Mesenchymal stem cell (in vitro differentiated cells and primary cell): ENCODE measurements at regions not wholly inside any gene's neighbourhood (a gene's known extent, or its start where the extent isn't known, plus 50 kb on each side); places are given as distances from the start of the nearest gene placed in this dataset.
A peak's percentile ranks its signal among the peaks of the same experiment; 100 is the strongest.

ENCODE experiments used
- DNase-seq: peaks from one replicate; pipeline ENCODE4 v3.0.0-alpha.2; 2013
- H2AFZ ChIP-seq: one replicate; pipeline ENCODE4 v1.6.1; 2013; ENCODE audit warnings: low read depth, mild to moderate bottlenecking, control low read depth, inconsistent platforms, low read length, moderate library complexity
- H2AK5ac ChIP-seq: 2 replicates; pipeline ENCODE4 v1.6.1; 2013; ENCODE audit warnings: low read length, moderate library complexity, mild to moderate bottlenecking, inconsistent platforms; ENCODE audit not compliant: severe bottlenecking
- H2BK120ac ChIP-seq: one replicate; pipeline ENCODE4 v1.6.1; 2013; ENCODE audit warnings: low read depth, mild to moderate bottlenecking, inconsistent platforms, low read length, moderate library complexity
- H2BK12ac ChIP-seq, 2 experiments: one replicate each; pipeline ENCODE4 v1.6.1; 2013; ENCODE audit warnings: inconsistent platforms in 2 of 2, low read length in 2 of 2, mild to moderate bottlenecking in 2 of 2, moderate library complexity in 2 of 2, control low read depth in 1 of 2
- H2BK15ac ChIP-seq: one replicate; pipeline ENCODE4 v1.6.1; 2013; ENCODE audit warnings: mild to moderate bottlenecking, low read depth, inconsistent platforms; ENCODE audit not compliant: poor library complexity, severe bottlenecking
- H2BK5ac ChIP-seq: 2 replicates; pipeline ENCODE4 v1.6.1; 2013; ENCODE audit warnings: low read depth, mild to moderate bottlenecking, low read length, control low read depth, inconsistent platforms; ENCODE audit not compliant: poor library complexity, severe bottlenecking
- H3K14ac ChIP-seq, 2 experiments: one replicate each; pipeline ENCODE4 v1.6.1; 2013; ENCODE audit warnings: inconsistent platforms in 2 of 2, low read length in 2 of 2, control low read depth in 1 of 2, mild to moderate bottlenecking in 1 of 2, moderate library complexity in 1 of 2
- H3K18ac ChIP-seq, 2 experiments: one replicate each; pipeline ENCODE4 v1.6.1; 2013; ENCODE audit warnings: inconsistent platforms in 2 of 2, low read length in 2 of 2, control low read depth in 1 of 2, low read depth in 1 of 2, mild to moderate bottlenecking in 1 of 2
- H3K23ac ChIP-seq, 2 experiments: one replicate each; pipeline ENCODE4 v1.6.1; 2013; ENCODE audit warnings: inconsistent platforms in 2 of 2, low read length in 2 of 2, mild to moderate bottlenecking in 2 of 2, moderate library complexity in 2 of 2, control low read depth in 1 of 2
- H3K27ac ChIP-seq: 2 replicates; pipeline ENCODE4 v1.5.1; 2013; ENCODE audit warnings: mild to moderate bottlenecking, moderate library complexity, low read length, control low read depth, inconsistent platforms; ENCODE audit not compliant: poor library complexity, severe bottlenecking
- H3K27me3 ChIP-seq, 2 experiments: 2 replicates each; pipeline versions ENCODE4 v1.6.1 to v1.7.0; 2013; ENCODE audit warnings: low read length in 2 of 2, mild to moderate bottlenecking in 2 of 2, moderate library complexity in 2 of 2, control low read depth in 1 of 2, inconsistent platforms in 1 of 2; ENCODE audit not compliant: control insufficient read depth in 1 of 2, insufficient read depth in 1 of 2
- H3K36me3 ChIP-seq, 2 experiments: 2 replicates each; pipeline versions ENCODE4 v1.6.1 to v1.7.0; 2013; ENCODE audit warnings: low read length in 2 of 2, control low read depth in 1 of 2, inconsistent platforms in 1 of 2, low read depth in 1 of 2, mild to moderate bottlenecking in 1 of 2; ENCODE audit not compliant: insufficient read depth in 2 of 2, control insufficient read depth in 1 of 2
- H3K4ac ChIP-seq, 2 experiments: one replicate each; pipeline ENCODE4 v1.6.1; 2013; ENCODE audit warnings: inconsistent platforms in 2 of 2, low read length in 2 of 2, mild to moderate bottlenecking in 2 of 2, moderate library complexity in 2 of 2, control low read depth in 1 of 2, low read depth in 1 of 2
- H3K4me1 ChIP-seq: 2 replicates; pipeline ENCODE4 v1.6.1; 2013; ENCODE audit warnings: low read depth, low read length, control low read depth; ENCODE audit not compliant: control insufficient read depth, insufficient read depth
- H3K4me2 ChIP-seq: 2 replicates; pipeline ENCODE4 v1.6.1; 2013; ENCODE audit warnings: low read length, mild to moderate bottlenecking, inconsistent platforms; ENCODE audit not compliant: poor library complexity, severe bottlenecking
- H3K4me3 ChIP-seq, 2 experiments: 2 replicates each; pipeline versions ENCODE4 v1.5.1 to v1.7.0; 2013; ENCODE audit warnings: low read length in 2 of 2, mild to moderate bottlenecking in 2 of 2, control low read depth in 1 of 2, low read depth in 1 of 2; ENCODE audit not compliant: insufficient read depth in 1 of 2
- H3K79me1 ChIP-seq: replicated peaks from 2 replicates; pipeline ENCODE4 v1.6.1; 2013; ENCODE audit warnings: mild to moderate bottlenecking, control low read depth, low read length, inconsistent platforms; ENCODE audit not compliant: poor library complexity, severe bottlenecking
- H3K9ac ChIP-seq: 2 replicates; pipeline ENCODE4 v1.7.0; 2013; ENCODE audit warnings: mild to moderate bottlenecking, low read length, moderate library complexity
- H3K9me3 ChIP-seq: 2 replicates; pipeline ENCODE4 v1.7.0; 2013; ENCODE audit warnings: mild to moderate bottlenecking, low read length; ENCODE audit not compliant: control insufficient read depth
- H4K8ac ChIP-seq: one replicate; pipeline ENCODE4 v1.6.1; 2013; ENCODE audit warnings: inconsistent platforms, mild to moderate bottlenecking, low read length, moderate library complexity
- H4K91ac ChIP-seq: one replicate; pipeline ENCODE4 v1.6.1; 2013; ENCODE audit warnings: mild to moderate bottlenecking, low read length, inconsistent platforms
- WGBS: methylation state at CpG from one replicate; pipeline ENCODE4 v1.1.7; 2013; ENCODE audit warnings: mixed read lengths; 5-methylcytosine and 5-hydroxymethylcytosine counted together

DNA sequence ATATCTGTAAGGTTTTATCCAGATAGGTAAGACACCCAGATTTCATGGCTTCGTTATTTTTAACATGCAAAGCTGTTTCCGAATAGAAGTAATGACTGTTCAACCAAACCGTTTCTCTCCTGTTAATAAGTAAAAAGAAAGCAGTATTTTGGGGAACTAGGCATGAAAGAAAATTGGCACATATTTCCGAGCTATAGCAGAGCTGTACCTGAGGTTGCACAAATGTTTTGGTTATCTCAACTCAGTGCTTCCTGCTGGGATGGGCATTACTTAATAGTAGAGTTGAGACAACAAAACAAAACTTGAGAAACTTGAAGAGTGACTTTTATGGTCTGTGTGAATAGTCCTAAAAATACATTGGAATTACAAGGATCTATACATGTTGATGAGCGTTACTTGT is 564.3 kb upstream of the SORCS1 start:
- Histone ChIP-seq H3K4me1 (no peaks in the 10 kb centered on the region), H4K91ac (no peak overlapping the region), H4K8ac (no peak overlapping the region), H2AFZ (no peak overlapping the region), H2BK120ac (no peak overlapping the region), H2BK5ac (no peak overlapping the region), H2BK12ac (no peak overlapping the region), H3K79me1 (no peaks in the 10 kb centered on the region), H3K14ac (no peak overlapping the region), H3K4me2 (no peak overlapping the region), H3K27ac (no peak overlapping the region), H3K9ac (no peak overlapping the region), H2AK5ac (no peak overlapping the region), H3K4ac (no peak overlapping the region), H3K4me3 (no peak overlapping the region), H2BK15ac (no peak overlapping the region), H3K9me3 (no peaks in the 10 kb centered on the region), H3K36me3 (no peaks in the 10 kb centered on the region), H3K23ac (no peak overlapping the region), H3K27me3 (no peaks in the 10 kb centered on the region), H3K18ac (no peak overlapping the region)
- 86% methylated on average over 4 of the region's 5 CpGs for WGBS
- DNase-seq: no peak

DNA sequence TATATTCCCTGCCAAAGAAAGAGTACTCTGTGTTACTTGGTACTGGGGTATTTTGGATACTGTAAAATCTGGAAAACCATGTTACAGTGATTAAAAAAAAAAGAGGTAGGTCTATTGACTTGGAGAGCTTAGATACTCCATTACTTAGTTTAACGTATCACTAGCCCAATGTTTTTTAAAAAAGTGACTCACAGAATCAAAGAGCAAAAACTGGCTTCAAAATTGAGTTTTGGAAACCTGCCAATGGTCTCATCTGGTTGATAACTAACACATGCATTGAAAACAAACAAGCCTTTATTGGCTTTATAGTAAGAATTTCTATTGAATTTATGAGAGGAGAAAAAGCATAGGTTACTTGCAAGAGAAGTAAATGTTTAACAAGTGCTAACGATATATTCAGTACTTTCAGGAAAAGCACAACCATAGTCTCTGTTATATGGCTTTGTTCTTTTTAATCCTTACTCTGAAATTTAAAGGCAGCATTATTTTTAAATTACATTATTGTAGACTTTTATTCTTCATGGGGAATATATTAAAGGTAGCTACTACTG is 563.3 kb upstream of the SORCS1 start:
- Histone ChIP-seq H3K27me3 (no peaks in the 10 kb centered on the region), H3K79me1 (no peaks in the 10 kb centered on the region), H2AK5ac (no peak overlapping the region), H3K4me2 (no peak overlapping the region), H3K23ac (no peak overlapping the region), H2AFZ (no peak overlapping the region), H3K27ac (no peak overlapping the region), H4K91ac (no peak overlapping the region), H3K4me1 (no peaks in the 10 kb centered on the region), H3K4me3 (no peak overlapping the region), H2BK12ac (no peak overlapping the region), H2BK15ac (no peak overlapping the region), H4K8ac (no peak overlapping the region), H3K9ac (no peak overlapping the region), H2BK120ac (no peak overlapping the region), H3K18ac (no peak overlapping the region), H3K9me3 (no peaks in the 10 kb centered on the region), H3K14ac (no peak overlapping the region), H2BK5ac (no peak overlapping the region), H3K36me3 (no peaks in the 10 kb centered on the region), H3K4ac (no peak overlapping the region)
- WGBS: 67% methylated on average over 1 of the region's 2 CpGs
- DNase-seq: peak; percentile 15

DNA sequence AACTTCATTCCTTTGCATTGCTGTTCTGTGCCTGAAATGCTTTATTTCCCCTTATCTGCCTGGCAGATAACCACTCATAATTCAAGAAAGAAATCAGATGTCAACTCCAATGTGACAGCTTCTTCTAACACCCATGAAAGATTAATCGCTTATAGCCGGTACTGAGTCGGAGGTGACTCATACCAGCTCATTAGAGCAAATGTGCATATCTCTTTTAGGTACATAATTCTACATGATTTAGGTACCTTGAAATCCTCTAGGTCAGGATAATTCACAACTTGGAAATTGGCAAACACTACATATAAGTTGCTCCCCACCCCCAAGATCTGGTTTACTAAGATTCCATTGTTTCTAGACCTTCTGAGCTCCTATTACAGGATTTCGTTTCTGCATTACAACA is 554.4 kb upstream of the SORCS1 start:
- no peak overlapping the region for H2BK15ac ChIP-seq
- H3K36me3 ChIP-seq: no peaks in the 10 kb centered on the region
- H3K18ac ChIP-seq: no peak overlapping the region
- no peak overlapping the region for H3K4me2 ChIP-seq
- no peak overlapping the region for H3K27ac ChIP-seq
- H4K8ac ChIP-seq: no peak overlapping the region
- no peaks in the 10 kb centered on the region for H3K4me1 ChIP-seq
- no peak overlapping the region for H3K4me3 ChIP-seq
- H3K23ac ChIP-seq: no peak overlapping the region
- no peak overlapping the region for H3K9ac ChIP-seq
- no peak overlapping the region for H3K4ac ChIP-seq
- no peak overlapping the region for H3K14ac ChIP-seq
- no peak overlapping the region for H4K91ac ChIP-seq
- H3K9me3 ChIP-seq: no peaks in the 10 kb centered on the region
- H2BK5ac ChIP-seq: no peak overlapping the region
- H2AK5ac ChIP-seq: no peak overlapping the region
- no peak overlapping the region for H2BK12ac ChIP-seq
- DNase-seq: no peak
- H3K79me1 ChIP-seq: no peaks in the 10 kb centered on the region
- no peaks in the 10 kb centered on the region for H3K27me3 ChIP-seq
- H2BK120ac ChIP-seq: no peak overlapping the region
- WGBS: 73% methylated on average over 3 of the region's 4 CpGs
- H2AFZ ChIP-seq: no peak overlapping the region

DNA sequence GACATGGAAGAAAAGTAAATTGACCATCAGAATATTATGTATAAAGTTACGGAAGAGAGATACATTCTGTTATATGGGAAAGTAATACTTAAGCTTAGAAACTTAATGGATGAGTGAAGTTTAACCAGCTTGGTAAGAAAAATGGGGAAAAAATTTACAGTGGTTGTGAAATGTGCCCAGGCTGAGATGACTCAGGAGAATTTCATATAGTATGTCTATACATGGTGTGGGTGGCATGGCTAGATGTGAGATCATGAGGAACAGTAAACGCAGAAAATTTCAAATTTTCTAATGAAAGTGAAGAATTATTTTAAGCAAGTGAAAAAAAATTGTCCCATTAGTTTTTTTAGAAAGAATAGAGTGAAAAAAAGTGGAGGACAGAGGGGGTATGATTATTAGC is 552.5 kb upstream of the SORCS1 start:
- no peak overlapping the region for H3K4me3 ChIP-seq
- no peak overlapping the region for H2BK15ac ChIP-seq
- no peak overlapping the region for H2AFZ ChIP-seq
- H3K18ac ChIP-seq: no peak overlapping the region
- H3K14ac ChIP-seq: no peak overlapping the region
- no peak overlapping the region for H2BK5ac ChIP-seq
- H3K27me3 ChIP-seq: no peaks in the 10 kb centered on the region
- no peak overlapping the region for H3K23ac ChIP-seq
- no peak overlapping the region for H3K27ac ChIP-seq
- H3K4me1 ChIP-seq: no peaks in the 10 kb centered on the region
- H3K9me3 ChIP-seq: no peaks in the 10 kb centered on the region
- no peaks in the 10 kb centered on the region for H3K79me1 ChIP-seq
- H2AK5ac ChIP-seq: no peak overlapping the region
- no peak for DNase-seq
- H4K91ac ChIP-seq: no peak overlapping the region
- H2BK120ac ChIP-seq: no peak overlapping the region
- no peaks in the 10 kb centered on the region for H3K36me3 ChIP-seq
- no peak overlapping the region for H3K4ac ChIP-seq
- 90% methylated on average over 2 of the region's 2 CpGs for WGBS
- no peak overlapping the region for H2BK12ac ChIP-seq
- H3K9ac ChIP-seq: no peak overlapping the region
- H3K4me2 ChIP-seq: no peak overlapping the region
- no peak overlapping the region for H4K8ac ChIP-seq
